Tibial artery (tissue), 4 donors: ENCODE measurements at regions not wholly inside any gene's neighbourhood (a gene's known extent, or its start where the extent isn't known, plus 50 kb on each side); places are given as distances from the start of the nearest gene placed in this dataset.

Experiments used
- DNase-seq, 2 donors: peaks; one replicate each; pipeline ENCODE4 v3.0.0-alpha.2; 2019
- H3K27ac ChIP-seq, 2 donors: fragments of 200-600 bp; sonication (generic) in 1 of 2; 1 replicate in 1 of 2; 2 replicates in 1 of 2; pipeline ENCODE4 v1.5.1; 2018 to 2019; ENCODE audit warnings: mild to moderate bottlenecking in 1 of 2
- H3K27me3 ChIP-seq, 2 donors: fragments of 200-600 bp; sonication (generic) in 1 of 2; one replicate each; pipeline versions ENCODE4 v1.5.1 to v1.6.0; 2016 to 2019
- H3K36me3 ChIP-seq, 3 donors: fragments of 200-600 bp; sonication (generic) in 2 of 3; one replicate each; pipeline ENCODE4 v1.5.1; 2016 to 2019; ENCODE audit warnings: mild to moderate bottlenecking in 2 of 3
- H3K4me1 ChIP-seq, 4 donors: fragments of 200-600 bp; sonication (generic) in 2 of 4; 1 replicate in 3 of 4; 2 replicates in 1 of 4; pipeline ENCODE4 v1.5.1; 2016 to 2019
- H3K4me3 ChIP-seq, 2 donors: fragments of 200-600 bp; sonication (generic) in 1 of 2; 1 replicate in 1 of 2; 2 replicates in 1 of 2; pipeline ENCODE4 v1.5.1; 2018 to 2019; ENCODE audit warnings: mild to moderate bottlenecking in 2 of 2
- H3K9me3 ChIP-seq, 3 donors: fragments of 200-600 bp; sonication (generic) in 1 of 3; one replicate each; pipeline ENCODE4 v1.5.1; 2016 to 2019
- intact Hi-C: fragments of 100-400 bp; cut with DNase I; formaldehyde crosslinking; loops from one replicate; pipeline ENCODE4 v1.15.0; 2023; ENCODE audit warnings: low total_unique reads
- TF ChIP-seq, protein P1 (sequence below), 2 experiments: fragments of 200-600 bp in 1 of 2; fragments of 450-650 bp in 1 of 2; IDR thresholded peaks; one replicate each; pipeline ENCODE4 v1.5.1; 2017 to 2019; ENCODE audit warnings: antibody characterized with exemption in 2 of 2, mild to moderate bottlenecking in 1 of 2, moderate library complexity in 1 of 2

GRCh38 chr16:77579351-77579891 lies 142.9 kb upstream of the NUDT7 start:
- peaks cover 0 to 7% of the 10 kb centered on the region in 2 donors for H3K27me3 ChIP-seq
- no peaks in the 10 kb centered on the region for H3K4me1 ChIP-seq
- H3K9me3 ChIP-seq: no peaks in the 10 kb centered on the region
- no peak for DNase-seq
- intact Hi-C loops: no loop called here
- TF ChIP-seq, protein P1, sequence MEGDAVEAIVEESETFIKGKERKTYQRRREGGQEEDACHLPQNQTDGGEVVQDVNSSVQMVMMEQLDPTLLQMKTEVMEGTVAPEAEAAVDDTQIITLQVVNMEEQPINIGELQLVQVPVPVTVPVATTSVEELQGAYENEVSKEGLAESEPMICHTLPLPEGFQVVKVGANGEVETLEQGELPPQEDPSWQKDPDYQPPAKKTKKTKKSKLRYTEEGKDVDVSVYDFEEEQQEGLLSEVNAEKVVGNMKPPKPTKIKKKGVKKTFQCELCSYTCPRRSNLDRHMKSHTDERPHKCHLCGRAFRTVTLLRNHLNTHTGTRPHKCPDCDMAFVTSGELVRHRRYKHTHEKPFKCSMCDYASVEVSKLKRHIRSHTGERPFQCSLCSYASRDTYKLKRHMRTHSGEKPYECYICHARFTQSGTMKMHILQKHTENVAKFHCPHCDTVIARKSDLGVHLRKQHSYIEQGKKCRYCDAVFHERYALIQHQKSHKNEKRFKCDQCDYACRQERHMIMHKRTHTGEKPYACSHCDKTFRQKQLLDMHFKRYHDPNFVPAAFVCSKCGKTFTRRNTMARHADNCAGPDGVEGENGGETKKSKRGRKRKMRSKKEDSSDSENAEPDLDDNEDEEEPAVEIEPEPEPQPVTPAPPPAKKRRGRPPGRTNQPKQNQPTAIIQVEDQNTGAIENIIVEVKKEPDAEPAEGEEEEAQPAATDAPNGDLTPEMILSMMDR (IDR thresholded peaks at IDR 0.05): no peak
- H3K36me3 ChIP-seq: no peaks in the 10 kb centered on the region
- H3K27ac ChIP-seq: no peak overlapping the region
- H3K4me3 ChIP-seq: no peak overlapping the region

GRCh38 chr16:77581706-77582105 lies 140.6 kb upstream of the NUDT7 start:
- H3K27me3 ChIP-seq: peaks cover 0 to 7% of the 10 kb centered on the region in 2 donors
- no peak overlapping the region for H3K4me3 ChIP-seq
- intact Hi-C loops: no loop called here
- TF ChIP-seq, protein P1 (IDR thresholded peaks at IDR 0.05): no peak
- no peaks in the 10 kb centered on the region for H3K36me3 ChIP-seq
- DNase-seq: no peak
- no peaks in the 10 kb centered on the region for H3K9me3 ChIP-seq
- no peak overlapping the region for H3K27ac ChIP-seq
- H3K4me1 ChIP-seq: no peaks in the 10 kb centered on the region

DNA sequence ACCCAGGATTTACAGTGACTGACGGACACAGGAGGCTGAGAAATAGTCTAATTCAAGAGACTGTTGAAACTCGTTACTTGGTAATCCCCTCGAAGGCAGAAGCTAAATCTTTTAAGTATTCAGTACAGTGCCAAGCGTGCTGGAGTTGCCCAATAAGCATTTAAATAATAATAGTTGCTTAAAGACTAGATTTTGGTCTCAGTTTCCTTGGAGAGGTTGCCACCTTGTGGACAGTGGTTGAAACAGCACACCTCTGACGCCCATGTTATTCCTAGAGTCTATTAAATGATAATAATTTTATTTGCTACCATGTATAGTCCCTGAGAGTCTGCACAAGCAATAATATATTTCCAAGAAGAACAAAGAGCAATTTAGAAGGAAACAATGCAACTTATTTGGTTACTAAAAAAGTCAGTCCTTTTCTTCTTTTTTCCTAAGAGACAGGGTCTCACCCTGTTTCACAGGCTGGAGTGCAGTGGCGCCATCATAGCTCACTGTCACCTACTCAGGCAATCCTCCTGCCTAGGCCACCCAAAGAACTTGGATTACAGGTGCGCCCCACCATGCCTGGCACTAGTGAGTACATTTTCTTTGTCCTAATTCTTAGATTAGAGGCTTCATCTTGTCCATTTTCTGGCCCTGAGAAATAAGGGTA lies 138.0 kb upstream of the NUDT7 start:
- intact Hi-C loops: no loop called here
- no peaks in the 10 kb centered on the region for H3K4me1 ChIP-seq
- no peaks in the 10 kb centered on the region for H3K9me3 ChIP-seq
- peaks cover 0 to 9% of the 10 kb centered on the region in 2 donors for H3K27me3 ChIP-seq
- H3K36me3 ChIP-seq: no peaks in the 10 kb centered on the region
- H3K27ac ChIP-seq: no peak overlapping the region
- DNase-seq: peak in 1 of 2 donors; percentile 33
- no peak overlapping the region for H3K4me3 ChIP-seq
- TF ChIP-seq, protein P1 (IDR thresholded peaks at IDR 0.05): peak; percentile 70 to 85

DNA sequence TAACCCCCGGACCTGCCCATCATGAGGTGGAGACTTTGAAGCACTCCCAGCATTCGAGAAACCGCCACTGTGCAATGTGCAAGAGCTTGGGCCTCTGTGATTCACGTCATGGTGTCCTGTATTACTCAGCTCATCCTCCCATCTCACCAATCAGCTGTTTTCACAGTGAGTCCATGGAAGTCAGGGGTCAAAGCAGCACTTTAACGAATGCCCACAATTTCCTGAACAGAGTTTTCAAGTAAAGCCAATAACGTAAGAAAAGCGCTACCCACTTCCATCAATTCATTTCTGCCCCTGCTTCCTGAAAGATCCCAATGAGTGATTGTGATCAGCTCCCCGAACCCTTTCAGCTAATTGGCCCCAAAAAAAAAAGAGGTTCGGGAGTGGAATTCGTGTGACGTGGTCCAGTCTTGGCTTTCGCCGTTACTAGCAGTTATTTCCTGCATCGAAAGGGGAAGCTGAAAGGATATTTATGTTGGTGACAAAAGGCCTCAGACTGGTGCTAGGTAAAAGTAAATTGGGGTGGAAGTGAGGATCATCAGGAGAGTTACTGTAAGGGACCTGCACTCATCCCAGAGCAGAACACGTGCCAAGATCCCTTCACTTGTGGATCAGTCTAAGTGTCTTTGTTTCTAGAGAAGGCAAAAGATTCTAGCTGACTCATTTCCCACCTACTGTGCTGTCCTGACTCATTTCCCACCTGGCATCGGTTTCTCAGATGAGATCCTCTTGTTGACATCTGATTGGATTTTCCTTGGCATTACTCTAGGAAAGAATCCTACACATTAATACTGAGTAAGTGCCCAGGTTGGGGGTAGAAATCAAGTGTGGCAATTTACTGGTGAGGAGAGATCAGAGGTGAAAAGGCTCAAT lies 136.7 kb upstream of the NUDT7 start:
- H3K4me3 ChIP-seq: no peak overlapping the region
- H3K27ac ChIP-seq: no peak overlapping the region
- H3K9me3 ChIP-seq: no peaks in the 10 kb centered on the region
- intact Hi-C loops: loop anchor here (5.0 kb wide), 1 partner anchor 348 kb away; no protein-coding TSS in a partner anchor
- TF ChIP-seq, protein P1 (IDR thresholded peaks at IDR 0.05): no peak
- no peak for DNase-seq
- no peaks in the 10 kb centered on the region for H3K36me3 ChIP-seq
- peaks cover 0 to 9% of the 10 kb centered on the region in 2 donors for H3K27me3 ChIP-seq
- no peaks in the 10 kb centered on the region for H3K4me1 ChIP-seq

- H3K27me3 ChIP-seq: peaks cover 0 to 2% of the 10 kb centered on the region in 2 donors
- no peak for DNase-seq
- H3K9me3 ChIP-seq: no peaks in the 10 kb centered on the region
- no peaks in the 10 kb centered on the region for H3K36me3 ChIP-seq
- H3K27ac ChIP-seq: no peak overlapping the region
- no peak overlapping the region for H3K4me3 ChIP-seq
- TF ChIP-seq, protein P1 (IDR thresholded peaks at IDR 0.05): no peak
- intact Hi-C loops: loop anchor here (5.0 kb wide), 1 partner anchor 351 kb away; no protein-coding TSS in a partner anchor
- H3K4me1 ChIP-seq: no peaks in the 10 kb centered on the region
Measured at GRCh38 chr16:77588389-77588788, 133.9 kb upstream of the NUDT7 start.
